Mesenchymal stem cell (in vitro differentiated cells and primary cell): ENCODE measurements at regions not wholly inside any gene's neighbourhood (a gene's known extent, or its start where the extent isn't known, plus 50 kb on each side); places are given as distances from the start of the nearest gene placed in this dataset.
A peak's percentile ranks its signal among the peaks of the same experiment; 100 is the strongest.

Experiments used
- DNase-seq: peaks from one replicate; pipeline ENCODE4 v3.0.0-alpha.2; 2013
- H2AFZ ChIP-seq: one replicate; pipeline ENCODE4 v1.6.1; 2013; ENCODE audit warnings: low read depth, mild to moderate bottlenecking, control low read depth, inconsistent platforms, low read length, moderate library complexity
- H2AK5ac ChIP-seq: 2 replicates; pipeline ENCODE4 v1.6.1; 2013; ENCODE audit warnings: low read length, moderate library complexity, mild to moderate bottlenecking, inconsistent platforms; ENCODE audit not compliant: severe bottlenecking
- H2BK120ac ChIP-seq: one replicate; pipeline ENCODE4 v1.6.1; 2013; ENCODE audit warnings: low read depth, mild to moderate bottlenecking, inconsistent platforms, low read length, moderate library complexity
- H2BK12ac ChIP-seq, 2 experiments: one replicate each; pipeline ENCODE4 v1.6.1; 2013; ENCODE audit warnings: inconsistent platforms in 2 of 2, low read length in 2 of 2, mild to moderate bottlenecking in 2 of 2, moderate library complexity in 2 of 2, control low read depth in 1 of 2
- H2BK15ac ChIP-seq: one replicate; pipeline ENCODE4 v1.6.1; 2013; ENCODE audit warnings: mild to moderate bottlenecking, low read depth, inconsistent platforms; ENCODE audit not compliant: poor library complexity, severe bottlenecking
- H2BK5ac ChIP-seq: 2 replicates; pipeline ENCODE4 v1.6.1; 2013; ENCODE audit warnings: low read depth, mild to moderate bottlenecking, low read length, control low read depth, inconsistent platforms; ENCODE audit not compliant: poor library complexity, severe bottlenecking
- H3K14ac ChIP-seq, 2 experiments: one replicate each; pipeline ENCODE4 v1.6.1; 2013; ENCODE audit warnings: inconsistent platforms in 2 of 2, low read length in 2 of 2, control low read depth in 1 of 2, mild to moderate bottlenecking in 1 of 2, moderate library complexity in 1 of 2
- H3K18ac ChIP-seq, 2 experiments: one replicate each; pipeline ENCODE4 v1.6.1; 2013; ENCODE audit warnings: inconsistent platforms in 2 of 2, low read length in 2 of 2, control low read depth in 1 of 2, low read depth in 1 of 2, mild to moderate bottlenecking in 1 of 2
- H3K23ac ChIP-seq, 2 experiments: one replicate each; pipeline ENCODE4 v1.6.1; 2013; ENCODE audit warnings: inconsistent platforms in 2 of 2, low read length in 2 of 2, mild to moderate bottlenecking in 2 of 2, moderate library complexity in 2 of 2, control low read depth in 1 of 2
- H3K27ac ChIP-seq: 2 replicates; pipeline ENCODE4 v1.5.1; 2013; ENCODE audit warnings: mild to moderate bottlenecking, moderate library complexity, low read length, control low read depth, inconsistent platforms; ENCODE audit not compliant: poor library complexity, severe bottlenecking
- H3K27me3 ChIP-seq, 2 experiments: 2 replicates each; pipeline versions ENCODE4 v1.6.1 to v1.7.0; 2013; ENCODE audit warnings: low read length in 2 of 2, mild to moderate bottlenecking in 2 of 2, moderate library complexity in 2 of 2, control low read depth in 1 of 2, inconsistent platforms in 1 of 2; ENCODE audit not compliant: control insufficient read depth in 1 of 2, insufficient read depth in 1 of 2
- H3K36me3 ChIP-seq, 2 experiments: 2 replicates each; pipeline versions ENCODE4 v1.6.1 to v1.7.0; 2013; ENCODE audit warnings: low read length in 2 of 2, control low read depth in 1 of 2, inconsistent platforms in 1 of 2, low read depth in 1 of 2, mild to moderate bottlenecking in 1 of 2; ENCODE audit not compliant: insufficient read depth in 2 of 2, control insufficient read depth in 1 of 2
- H3K4ac ChIP-seq, 2 experiments: one replicate each; pipeline ENCODE4 v1.6.1; 2013; ENCODE audit warnings: inconsistent platforms in 2 of 2, low read length in 2 of 2, mild to moderate bottlenecking in 2 of 2, moderate library complexity in 2 of 2, control low read depth in 1 of 2, low read depth in 1 of 2
- H3K4me1 ChIP-seq: 2 replicates; pipeline ENCODE4 v1.6.1; 2013; ENCODE audit warnings: low read depth, low read length, control low read depth; ENCODE audit not compliant: control insufficient read depth, insufficient read depth
- H3K4me2 ChIP-seq: 2 replicates; pipeline ENCODE4 v1.6.1; 2013; ENCODE audit warnings: low read length, mild to moderate bottlenecking, inconsistent platforms; ENCODE audit not compliant: poor library complexity, severe bottlenecking
- H3K4me3 ChIP-seq, 2 experiments: 2 replicates each; pipeline versions ENCODE4 v1.5.1 to v1.7.0; 2013; ENCODE audit warnings: low read length in 2 of 2, mild to moderate bottlenecking in 2 of 2, control low read depth in 1 of 2, low read depth in 1 of 2; ENCODE audit not compliant: insufficient read depth in 1 of 2
- H3K79me1 ChIP-seq: replicated peaks from 2 replicates; pipeline ENCODE4 v1.6.1; 2013; ENCODE audit warnings: mild to moderate bottlenecking, control low read depth, low read length, inconsistent platforms; ENCODE audit not compliant: poor library complexity, severe bottlenecking
- H3K9ac ChIP-seq: 2 replicates; pipeline ENCODE4 v1.7.0; 2013; ENCODE audit warnings: mild to moderate bottlenecking, low read length, moderate library complexity
- H3K9me3 ChIP-seq: 2 replicates; pipeline ENCODE4 v1.7.0; 2013; ENCODE audit warnings: mild to moderate bottlenecking, low read length; ENCODE audit not compliant: control insufficient read depth
- H4K8ac ChIP-seq: one replicate; pipeline ENCODE4 v1.6.1; 2013; ENCODE audit warnings: inconsistent platforms, mild to moderate bottlenecking, low read length, moderate library complexity
- H4K91ac ChIP-seq: one replicate; pipeline ENCODE4 v1.6.1; 2013; ENCODE audit warnings: mild to moderate bottlenecking, low read length, inconsistent platforms
- WGBS: methylation state at CpG from one replicate; pipeline ENCODE4 v1.1.7; 2013; ENCODE audit warnings: mixed read lengths; 5-methylcytosine and 5-hydroxymethylcytosine counted together

- H3K4me2 ChIP-seq: no peak overlapping the region
- H3K36me3 ChIP-seq: no peaks in the 10 kb centered on the region
- 93% methylated on average over 5 of the region's 5 CpGs for WGBS
- no peak overlapping the region for H2BK5ac ChIP-seq
- H4K91ac ChIP-seq: no peak overlapping the region
- no peak overlapping the region for H3K4ac ChIP-seq
- no peak overlapping the region for H2AK5ac ChIP-seq
- no peak overlapping the region for H2AFZ ChIP-seq
- H2BK15ac ChIP-seq: no peak overlapping the region
- H3K9me3 ChIP-seq: peaks cover 11% of the 10 kb centered on the region
- no peak overlapping the region for H2BK120ac ChIP-seq
- peaks cover 40 to 63% of the 10 kb centered on the region in 2 experiments for H3K27me3 ChIP-seq
- H3K14ac ChIP-seq: peak overlapping the region in 1 of 2 experiments; percentile 63
- no peak overlapping the region for H3K18ac ChIP-seq
- no peak overlapping the region for H3K4me3 ChIP-seq
- H3K9ac ChIP-seq: no peak overlapping the region
- no peak overlapping the region for H3K27ac ChIP-seq
- no peak overlapping the region for H4K8ac ChIP-seq
- H3K79me1 ChIP-seq: no peaks in the 10 kb centered on the region
- H3K23ac ChIP-seq: no peak overlapping the region
- DNase-seq: no peak
- no peak overlapping the region for H2BK12ac ChIP-seq
- no peaks in the 10 kb centered on the region for H3K4me1 ChIP-seq
These were observed 85.3 kb upstream of the UNC5B start for GRCh38 chr10:71127104-71127503.

GRCh38 chr10:71127773-71128172 lies 84.6 kb upstream of the UNC5B start:
- H2BK12ac ChIP-seq: no peak overlapping the region
- no peaks in the 10 kb centered on the region for H3K36me3 ChIP-seq
- H3K18ac ChIP-seq: no peak overlapping the region
- no peaks in the 10 kb centered on the region for H3K4me1 ChIP-seq
- peak overlapping the region; percentile 7 for H4K8ac ChIP-seq
- WGBS: 78% methylated on average over 3 of the region's 3 CpGs
- peaks cover 47 to 63% of the 10 kb centered on the region in 2 experiments for H3K27me3 ChIP-seq
- no peaks in the 10 kb centered on the region for H3K79me1 ChIP-seq
- H3K9me3 ChIP-seq: peaks cover 5% of the 10 kb centered on the region
- no peak overlapping the region for H3K4me2 ChIP-seq
- H2BK5ac ChIP-seq: no peak overlapping the region
- no peak overlapping the region for H3K23ac ChIP-seq
- no peak overlapping the region for H4K91ac ChIP-seq
- H2AFZ ChIP-seq: no peak overlapping the region
- no peak for DNase-seq
- no peak overlapping the region for H2BK120ac ChIP-seq
- H3K4ac ChIP-seq: no peak overlapping the region
- no peak overlapping the region for H2BK15ac ChIP-seq
- H3K9ac ChIP-seq: no peak overlapping the region
- H2AK5ac ChIP-seq: no peak overlapping the region
- no peak overlapping the region for H3K27ac ChIP-seq
- H3K4me3 ChIP-seq: no peak overlapping the region
- H3K14ac ChIP-seq: peak overlapping the region in 1 of 2 experiments; percentile 48

DNA sequence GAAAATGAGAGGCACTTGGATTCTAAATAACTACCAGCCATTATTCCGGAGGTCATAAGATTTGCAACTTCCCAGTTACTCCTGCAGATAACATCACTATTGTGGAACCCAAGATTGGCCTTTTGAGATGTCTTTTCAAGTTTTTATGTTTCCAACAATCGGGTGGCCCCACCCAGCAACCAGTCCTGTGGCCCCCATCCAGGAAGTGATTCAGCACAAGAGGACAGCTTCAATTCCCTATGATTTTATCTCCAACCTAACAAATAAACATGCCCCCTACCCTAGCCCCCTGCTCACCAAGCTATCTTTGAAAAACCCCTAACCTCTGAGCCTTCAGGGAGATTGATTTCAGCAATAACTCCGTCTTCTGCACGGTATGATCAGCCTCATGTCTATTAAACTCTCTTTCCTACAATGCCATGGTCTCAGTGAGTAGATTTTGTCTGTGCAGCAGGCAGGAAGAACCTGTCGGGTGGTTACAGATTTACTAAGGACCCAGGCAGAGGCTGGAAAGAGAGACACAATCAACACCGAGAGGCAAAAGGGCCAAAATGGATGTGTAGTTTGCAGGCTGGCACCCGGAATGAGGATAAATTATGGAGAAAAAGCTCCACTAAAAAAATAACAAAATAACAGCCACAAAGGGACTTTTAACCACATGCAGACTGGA lies 83.9 kb upstream of the UNC5B start:
- no peak overlapping the region for H3K27ac ChIP-seq
- H3K79me1 ChIP-seq: no peaks in the 10 kb centered on the region
- no peak overlapping the region for H4K8ac ChIP-seq
- no peaks in the 10 kb centered on the region for H3K4me1 ChIP-seq
- no peak overlapping the region for H3K4ac ChIP-seq
- no peak overlapping the region for H2BK15ac ChIP-seq
- no peak overlapping the region for H2AK5ac ChIP-seq
- H4K91ac ChIP-seq: no peak overlapping the region
- H3K18ac ChIP-seq: no peak overlapping the region
- no peak overlapping the region for H2BK120ac ChIP-seq
- no peak overlapping the region for H3K9ac ChIP-seq
- no peak overlapping the region for H3K14ac ChIP-seq
- no peak overlapping the region for H2AFZ ChIP-seq
- no peak overlapping the region for H3K4me2 ChIP-seq
- H3K27me3 ChIP-seq: peaks cover 51 to 65% of the 10 kb centered on the region in 2 experiments
- no peak overlapping the region for H3K23ac ChIP-seq
- no peak for DNase-seq
- H2BK5ac ChIP-seq: no peak overlapping the region
- H3K36me3 ChIP-seq: no peaks in the 10 kb centered on the region
- WGBS: 67% methylated on average over 4 of the region's 7 CpGs
- H3K9me3 ChIP-seq: no peaks in the 10 kb centered on the region
- peak overlapping the region in 1 of 2 experiments; percentile 13 for H3K4me3 ChIP-seq
- H2BK12ac ChIP-seq: no peak overlapping the region

GRCh38 chr10:71131096-71131495 lies 81.3 kb upstream of the UNC5B start:
- peaks cover 61 to 65% of the 10 kb centered on the region in 2 experiments for H3K27me3 ChIP-seq
- H3K9me3 ChIP-seq: no peaks in the 10 kb centered on the region
- H2AK5ac ChIP-seq: no peak overlapping the region
- H4K91ac ChIP-seq: no peak overlapping the region
- H3K9ac ChIP-seq: no peak overlapping the region
- no peak overlapping the region for H3K23ac ChIP-seq
- no peaks in the 10 kb centered on the region for H3K79me1 ChIP-seq
- no peak overlapping the region for H2BK5ac ChIP-seq
- no peak overlapping the region for H3K4me2 ChIP-seq
- no peak overlapping the region for H3K14ac ChIP-seq
- no peak for DNase-seq
- no peak overlapping the region for H3K4me3 ChIP-seq
- no peak overlapping the region for H3K4ac ChIP-seq
- 87% methylated on average over 10 of the region's 10 CpGs for WGBS
- H2BK120ac ChIP-seq: no peak overlapping the region
- H2BK15ac ChIP-seq: no peak overlapping the region
- H3K4me1 ChIP-seq: no peaks in the 10 kb centered on the region
- no peak overlapping the region for H2BK12ac ChIP-seq
- no peak overlapping the region for H4K8ac ChIP-seq
- H3K36me3 ChIP-seq: no peaks in the 10 kb centered on the region
- H2AFZ ChIP-seq: no peak overlapping the region
- no peak overlapping the region for H3K18ac ChIP-seq
- no peak overlapping the region for H3K27ac ChIP-seq
